HL-60 (cell line): ENCODE measurements at regions not wholly inside any gene's neighbourhood (a gene's known extent, or its start where the extent isn't known, plus 50 kb on each side); places are given as distances from the start of the nearest gene placed in this dataset.

ENCODE experiments used
- CTCF ChIP-seq: IDR thresholded peaks from one replicate; pipeline ENCODE4 v1.5.1; 2011; ENCODE audit warnings: low read length, control low read depth, inconsistent platforms; ENCODE audit not compliant: insufficient read depth
- POLR2AphosphoS5 ChIP-seq: IDR thresholded peaks from 2 replicates; pipeline ENCODE4 v1.6.1; 2012; ENCODE audit warnings: low read depth

GRCh38 chr17:56727876-56728617, 105.7 kb downstream of the C17orf67 start:
- TF ChIP-seq CTCF (no peak), POLR2AphosphoS5 (no peak)
